Endothelial cell (in vitro differentiated cells): ENCODE measurements at regions not wholly inside any gene's neighbourhood (a gene's known extent, or its start where the extent isn't known, plus 50 kb on each side); places are given as distances from the start of the nearest gene placed in this dataset.

Experiments used
- DNase-seq: peaks from one replicate; pipeline ENCODE4 v3.0.0; 2021; ENCODE audit warnings: low spot score
- H3K27ac Mint-ChIP-seq: one replicate; pipeline ENCODE4 v1.8.0; 2021; ENCODE audit warnings: mixed read lengths, inconsistent platforms; ENCODE audit not compliant: unreplicated experiment
- H3K27me3 Mint-ChIP-seq: one replicate; pipeline ENCODE4 v1.8.0; 2021; ENCODE audit warnings: mild to moderate bottlenecking, moderate library complexity, mixed read lengths, inconsistent platforms; ENCODE audit not compliant: unreplicated experiment
- H3K36me3 Mint-ChIP-seq: one replicate; pipeline ENCODE4 v1.8.0; 2021; ENCODE audit warnings: mild to moderate bottlenecking, low read depth, mixed read lengths, inconsistent platforms; ENCODE audit not compliant: unreplicated experiment
- H3K4me1 Mint-ChIP-seq: one replicate; pipeline ENCODE4 v1.8.0; 2021; ENCODE audit warnings: mild to moderate bottlenecking, mixed read lengths, inconsistent platforms; ENCODE audit not compliant: unreplicated experiment
- H3K4me3 Mint-ChIP-seq: one replicate; pipeline ENCODE4 v1.8.0; 2021; ENCODE audit warnings: mild to moderate bottlenecking, mixed read lengths, inconsistent platforms; ENCODE audit not compliant: unreplicated experiment
- H3K9me3 Mint-ChIP-seq: one replicate; pipeline ENCODE4 v1.8.0; 2021; ENCODE audit warnings: mixed read lengths, inconsistent platforms; ENCODE audit not compliant: unreplicated experiment
- TF ChIP-seq, protein P1 (sequence below): fragments of 200-600 bp; sonication (generic); IDR thresholded peaks from one replicate; pipeline ENCODE4 v1.5.0; 2021; ENCODE audit warnings: antibody characterized with exemption; ENCODE audit not compliant: unreplicated experiment

DNA sequence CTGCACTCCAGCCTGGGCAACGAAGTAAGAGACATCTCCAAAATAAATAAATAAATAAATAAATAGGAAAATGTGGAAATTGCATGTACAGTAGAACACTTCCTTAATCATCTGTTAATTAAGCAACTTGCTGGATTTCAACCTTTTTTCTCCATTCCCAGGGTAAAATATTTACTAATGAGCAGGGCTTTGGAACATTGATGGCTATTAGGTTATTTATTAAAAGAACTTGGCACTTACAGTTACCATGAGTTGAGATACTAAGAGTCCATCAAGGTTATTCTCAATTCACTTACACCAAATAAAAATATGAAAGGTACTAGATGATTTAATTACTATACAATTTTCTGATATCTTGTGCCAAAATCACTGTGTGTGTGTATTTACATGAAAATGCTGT lies 607.1 kb downstream of the PCDH18 start:
- Mint-ChIP-seq H3K36me3 (peaks cover 9% of the 10 kb centered on the region), H3K27ac (no peak overlapping the region), H3K27me3 (peaks cover 3% of the 10 kb centered on the region), H3K4me1 (no peaks in the 10 kb centered on the region), H3K4me3 (no peak overlapping the region), H3K9me3 (peaks cover 5% of the 10 kb centered on the region)
- no peak for DNase-seq
- TF ChIP-seq, protein P1, sequence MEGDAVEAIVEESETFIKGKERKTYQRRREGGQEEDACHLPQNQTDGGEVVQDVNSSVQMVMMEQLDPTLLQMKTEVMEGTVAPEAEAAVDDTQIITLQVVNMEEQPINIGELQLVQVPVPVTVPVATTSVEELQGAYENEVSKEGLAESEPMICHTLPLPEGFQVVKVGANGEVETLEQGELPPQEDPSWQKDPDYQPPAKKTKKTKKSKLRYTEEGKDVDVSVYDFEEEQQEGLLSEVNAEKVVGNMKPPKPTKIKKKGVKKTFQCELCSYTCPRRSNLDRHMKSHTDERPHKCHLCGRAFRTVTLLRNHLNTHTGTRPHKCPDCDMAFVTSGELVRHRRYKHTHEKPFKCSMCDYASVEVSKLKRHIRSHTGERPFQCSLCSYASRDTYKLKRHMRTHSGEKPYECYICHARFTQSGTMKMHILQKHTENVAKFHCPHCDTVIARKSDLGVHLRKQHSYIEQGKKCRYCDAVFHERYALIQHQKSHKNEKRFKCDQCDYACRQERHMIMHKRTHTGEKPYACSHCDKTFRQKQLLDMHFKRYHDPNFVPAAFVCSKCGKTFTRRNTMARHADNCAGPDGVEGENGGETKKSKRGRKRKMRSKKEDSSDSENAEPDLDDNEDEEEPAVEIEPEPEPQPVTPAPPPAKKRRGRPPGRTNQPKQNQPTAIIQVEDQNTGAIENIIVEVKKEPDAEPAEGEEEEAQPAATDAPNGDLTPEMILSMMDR = no peak

DNA sequence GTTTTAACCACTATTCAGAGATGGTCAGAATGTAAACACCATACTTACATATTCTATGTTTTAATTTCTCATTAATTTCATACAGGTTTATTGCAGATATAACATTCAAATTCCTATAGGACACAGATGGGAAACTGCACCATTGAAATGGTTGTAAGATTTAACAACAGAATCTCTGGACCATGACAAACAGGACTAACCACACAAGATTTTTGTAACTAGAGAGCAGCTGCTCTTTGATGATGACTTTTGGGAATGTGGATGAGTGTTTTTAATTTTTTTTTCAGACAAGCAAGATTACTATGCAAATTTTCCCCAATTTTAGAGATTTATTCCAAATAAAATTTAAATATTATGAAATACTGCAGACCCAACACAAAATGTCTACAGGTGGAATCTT lies 610.2 kb downstream of the PCDH18 start:
- DNase-seq = no peak
- TF ChIP-seq, protein P1 = no peak
- Mint-ChIP-seq H3K9me3 (no peaks in the 10 kb centered on the region), H3K4me3 (no peak overlapping the region), H3K4me1 (no peaks in the 10 kb centered on the region), H3K27me3 (no peaks in the 10 kb centered on the region), H3K27ac (no peak overlapping the region), H3K36me3 (no peaks in the 10 kb centered on the region)

DNA sequence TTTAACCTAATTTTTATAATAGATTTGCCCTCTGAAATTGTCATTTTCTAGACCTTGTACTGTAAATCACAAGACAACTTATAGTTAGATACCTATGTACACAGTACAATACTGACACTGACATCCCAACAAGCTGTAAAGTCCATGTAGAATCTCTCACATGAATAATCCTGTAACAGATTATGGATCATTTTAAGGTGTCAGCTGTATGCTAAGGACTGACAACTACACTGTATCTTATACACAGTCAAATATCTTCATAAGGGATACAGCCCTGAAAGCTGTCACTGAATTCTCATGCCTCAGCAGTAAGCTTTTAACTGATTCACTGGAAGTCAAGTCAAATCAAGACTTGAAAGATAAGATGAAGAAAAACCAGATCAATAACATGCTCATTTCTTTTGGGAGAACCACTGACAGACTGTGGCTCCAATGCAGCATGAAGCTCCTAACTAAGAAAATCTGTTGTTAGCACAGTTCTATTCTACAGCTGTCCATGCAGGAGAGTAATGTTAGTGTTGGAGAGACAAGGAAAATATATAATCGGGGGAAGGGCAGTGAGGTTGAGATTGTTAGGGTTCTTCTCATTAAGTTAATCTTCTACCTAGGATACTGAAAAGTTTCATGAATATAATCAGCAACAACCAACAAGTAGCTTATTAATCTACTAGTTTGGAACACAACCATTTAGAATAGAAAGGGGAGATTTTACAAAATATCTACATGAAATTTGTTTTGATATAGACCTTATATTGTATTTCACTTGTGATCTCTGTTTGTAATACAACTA lies 612.0 kb downstream of the PCDH18 start:
- Mint-ChIP-seq H3K27ac (no peak overlapping the region), H3K36me3 (no peaks in the 10 kb centered on the region), H3K4me1 (no peaks in the 10 kb centered on the region), H3K27me3 (no peaks in the 10 kb centered on the region), H3K4me3 (no peak overlapping the region), H3K9me3 (no peaks in the 10 kb centered on the region)
- no peak for DNase-seq
- TF ChIP-seq, protein P1 = no peak

DNA sequence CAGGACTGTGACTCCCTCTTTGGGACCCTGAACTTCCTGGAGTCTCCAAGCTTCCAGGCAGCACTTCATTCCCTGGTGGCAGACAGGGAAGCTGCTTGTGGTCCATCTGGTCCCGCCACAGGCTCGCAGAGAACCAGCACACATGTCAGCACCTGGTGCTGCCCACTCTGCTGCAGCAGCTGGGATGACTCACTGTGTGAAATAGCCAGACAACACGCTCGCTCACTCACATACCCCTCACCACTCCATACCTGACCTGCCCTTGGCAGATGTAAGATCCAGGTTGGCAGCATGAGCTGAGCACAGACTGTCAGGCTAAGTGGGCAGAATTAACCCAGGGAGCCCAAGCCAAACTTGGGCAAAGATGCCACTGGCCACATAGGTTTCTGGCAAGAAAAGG lies 613.5 kb downstream of the PCDH18 start:
- DNase-seq = no peak
- no peaks in the 10 kb centered on the region for H3K9me3 Mint-ChIP-seq
- H3K27ac Mint-ChIP-seq = no peak overlapping the region
- TF ChIP-seq, protein P1 = no peak
- H3K4me3 Mint-ChIP-seq = no peak overlapping the region
- H3K4me1 Mint-ChIP-seq = no peaks in the 10 kb centered on the region
- no peaks in the 10 kb centered on the region for H3K36me3 Mint-ChIP-seq
- no peaks in the 10 kb centered on the region for H3K27me3 Mint-ChIP-seq

DNA sequence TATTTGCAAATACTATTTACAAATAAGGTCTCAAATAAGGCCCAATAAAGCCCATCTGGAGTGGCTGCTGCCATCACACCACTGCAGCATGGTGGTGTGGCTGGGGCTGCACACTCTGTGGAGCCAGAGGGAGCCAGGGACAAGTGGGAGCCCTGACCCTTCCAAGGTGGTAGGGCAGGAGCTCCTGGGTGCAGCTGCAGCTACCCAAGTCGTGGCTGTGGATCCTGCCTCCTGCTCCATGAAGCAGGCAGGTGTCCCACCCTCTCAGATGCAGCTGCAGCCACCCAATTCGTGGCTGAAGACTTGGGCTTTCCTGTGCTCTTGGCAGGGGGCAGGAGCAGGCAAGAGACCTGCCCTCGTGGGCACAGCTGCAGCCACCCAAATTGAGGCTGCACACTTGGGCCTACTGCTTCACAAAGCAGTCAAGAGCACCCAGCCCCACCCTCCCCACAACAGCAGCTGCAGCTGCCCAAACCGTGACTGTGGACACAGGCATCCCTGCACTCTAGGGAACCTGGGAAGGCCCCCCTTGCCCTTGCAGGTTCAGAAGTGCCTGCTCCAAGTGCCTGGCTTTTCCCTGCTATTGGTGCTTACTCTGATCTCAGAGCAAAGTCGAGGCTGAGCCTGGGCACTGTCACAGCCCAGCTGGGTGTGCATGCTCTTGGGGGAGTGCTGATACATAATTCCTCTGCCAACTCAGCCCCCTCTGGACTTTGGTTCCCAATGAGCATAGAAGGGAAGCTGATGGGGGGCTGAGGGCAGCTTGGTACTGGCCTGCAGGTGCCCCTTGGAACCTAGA lies 614.8 kb downstream of the PCDH18 start:
- DNase-seq = no peak
- TF ChIP-seq, protein P1 = no peak
- no peak overlapping the region for H3K27ac Mint-ChIP-seq
- no peaks in the 10 kb centered on the region for H3K9me3 Mint-ChIP-seq
- no peaks in the 10 kb centered on the region for H3K36me3 Mint-ChIP-seq
- no peak overlapping the region for H3K4me3 Mint-ChIP-seq
- no peaks in the 10 kb centered on the region for H3K4me1 Mint-ChIP-seq
- H3K27me3 Mint-ChIP-seq = no peaks in the 10 kb centered on the region
